22Rv1 (cell line): ENCODE measurements at regions not wholly inside any gene's neighbourhood (a gene's known extent, or its start where the extent isn't known, plus 50 kb on each side); places are given as distances from the start of the nearest gene placed in this dataset.

Experiments
- H3K27ac ChIP-seq: fragments of 450-650 bp; 2 replicates; pipeline ENCODE4 v1.5.1; 2017
- ZFX ChIP-seq: fragments of 450-650 bp; IDR thresholded peaks from 2 replicates; pipeline ENCODE4 v1.6.1; 2017; ENCODE audit warnings: antibody characterized with exemption, borderline replicate concordance
- TF ChIP-seq, protein P1 (sequence below): fragments of 450-650 bp; IDR thresholded peaks from 2 replicates; pipeline ENCODE4 v1.5.1; 2017; ENCODE audit warnings: mild to moderate bottlenecking

DNA sequence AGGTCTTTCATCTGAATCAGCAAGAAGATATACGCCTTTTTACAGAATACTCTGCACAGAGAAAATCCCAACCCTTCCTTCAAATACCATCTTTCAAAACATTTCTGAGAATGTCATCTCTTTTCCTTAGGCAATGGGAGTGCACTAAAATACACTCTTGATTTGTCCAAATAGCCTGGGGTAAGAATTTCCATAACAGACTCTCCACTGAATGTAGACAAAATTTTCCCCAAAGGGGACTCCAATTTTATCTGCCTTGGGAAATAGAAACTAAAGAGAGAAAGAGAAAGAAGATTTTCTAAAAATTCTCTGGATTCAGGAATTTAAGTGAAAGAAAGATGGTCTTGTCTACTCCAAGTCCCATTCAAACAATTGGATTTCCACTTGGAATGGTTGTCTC, 394.5 kb upstream of the CHAC2 start:
- H3K27ac ChIP-seq: no peak overlapping the region
- TF ChIP-seq, protein P1, sequence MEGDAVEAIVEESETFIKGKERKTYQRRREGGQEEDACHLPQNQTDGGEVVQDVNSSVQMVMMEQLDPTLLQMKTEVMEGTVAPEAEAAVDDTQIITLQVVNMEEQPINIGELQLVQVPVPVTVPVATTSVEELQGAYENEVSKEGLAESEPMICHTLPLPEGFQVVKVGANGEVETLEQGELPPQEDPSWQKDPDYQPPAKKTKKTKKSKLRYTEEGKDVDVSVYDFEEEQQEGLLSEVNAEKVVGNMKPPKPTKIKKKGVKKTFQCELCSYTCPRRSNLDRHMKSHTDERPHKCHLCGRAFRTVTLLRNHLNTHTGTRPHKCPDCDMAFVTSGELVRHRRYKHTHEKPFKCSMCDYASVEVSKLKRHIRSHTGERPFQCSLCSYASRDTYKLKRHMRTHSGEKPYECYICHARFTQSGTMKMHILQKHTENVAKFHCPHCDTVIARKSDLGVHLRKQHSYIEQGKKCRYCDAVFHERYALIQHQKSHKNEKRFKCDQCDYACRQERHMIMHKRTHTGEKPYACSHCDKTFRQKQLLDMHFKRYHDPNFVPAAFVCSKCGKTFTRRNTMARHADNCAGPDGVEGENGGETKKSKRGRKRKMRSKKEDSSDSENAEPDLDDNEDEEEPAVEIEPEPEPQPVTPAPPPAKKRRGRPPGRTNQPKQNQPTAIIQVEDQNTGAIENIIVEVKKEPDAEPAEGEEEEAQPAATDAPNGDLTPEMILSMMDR: no peak
- no peak for TF ChIP-seq ZFX

- no peak overlapping the region for H3K27ac ChIP-seq
- TF ChIP-seq, protein P1: no peak
- no peak for TF ChIP-seq ZFX
These were observed 401.1 kb upstream of the CHAC2 start for GRCh38 chr2:53366543-53366942.

GRCh38 chr2:53362934-53363333, 404.7 kb upstream of the CHAC2 start:
- TF ChIP-seq ZFX: no peak
- TF ChIP-seq, protein P1: no peak
- no peak overlapping the region for H3K27ac ChIP-seq

DNA sequence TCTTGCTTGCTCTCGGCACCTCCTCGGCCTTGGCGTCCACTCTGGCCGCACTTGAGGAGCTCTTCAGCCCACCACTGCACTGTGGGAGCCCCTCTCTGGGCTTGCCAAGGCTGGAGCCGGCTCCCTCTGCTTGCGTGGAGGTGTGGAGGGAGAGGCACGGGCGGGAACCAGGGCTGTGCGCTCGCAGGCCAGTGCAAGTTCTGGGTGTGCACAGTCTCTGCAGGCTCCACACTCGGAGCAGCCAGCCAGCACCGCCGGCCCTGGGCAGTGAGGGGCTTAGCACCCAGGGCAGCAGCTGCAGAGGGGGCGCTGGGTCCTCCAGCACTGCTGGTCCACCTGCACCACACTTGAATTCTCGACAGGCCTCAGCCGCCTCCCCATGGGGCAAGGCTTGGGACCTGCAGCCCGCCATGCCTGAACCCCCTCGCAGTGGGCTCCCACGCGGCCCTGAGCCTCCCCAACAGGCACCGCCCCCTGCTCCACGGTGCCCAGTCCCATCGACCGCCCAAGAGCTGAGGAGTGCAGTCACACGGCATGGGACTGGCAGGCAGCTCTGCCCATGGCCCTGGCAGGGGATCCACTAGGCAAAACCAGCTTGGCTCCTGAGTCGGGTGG, 411.2 kb upstream of the CHAC2 start:
- TF ChIP-seq, protein P1: no peak
- TF ChIP-seq ZFX: no peak
- no peak overlapping the region for H3K27ac ChIP-seq

GRCh38 chr2:53353135-53354114, 414.2 kb upstream of the CHAC2 start:
- no peak for TF ChIP-seq ZFX
- TF ChIP-seq, protein P1: no peak
- no peak overlapping the region for H3K27ac ChIP-seq

GRCh38 chr2:53347269-53347668, 420.3 kb upstream of the CHAC2 start:
- H3K27ac ChIP-seq: no peak overlapping the region
- no peak for TF ChIP-seq ZFX
- TF ChIP-seq, protein P1: no peak

DNA sequence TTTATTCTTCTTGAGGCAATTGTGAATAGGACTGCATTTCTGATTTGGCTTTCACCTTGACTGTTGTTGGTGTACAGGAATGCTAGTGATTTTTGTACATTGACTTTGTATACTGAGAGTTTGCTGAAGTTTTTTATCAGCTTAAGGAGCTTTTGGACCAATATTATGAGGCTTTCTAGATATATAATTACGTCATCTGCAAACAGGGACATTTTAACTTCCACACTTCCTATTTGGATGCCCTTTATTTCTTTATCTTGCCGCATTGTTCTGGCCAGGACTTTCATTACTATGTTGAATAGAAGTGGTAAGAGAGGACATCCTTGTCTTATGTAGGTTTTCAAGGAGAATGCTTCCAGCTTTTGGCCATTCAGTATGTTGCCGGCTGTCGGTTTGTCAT, 425.4 kb upstream of the CHAC2 start:
- H3K27ac ChIP-seq: no peak overlapping the region
- no peak for TF ChIP-seq ZFX
- TF ChIP-seq, protein P1: no peak
